HG02938 (cell line): ENCODE measurements at regions not wholly inside any gene's neighbourhood (a gene's known extent, or its start where the extent isn't known, plus 50 kb on each side); places are given as distances from the start of the nearest gene placed in this dataset.
"Not testable (repeated sequence)": the region's sequence is repeated elsewhere in the genome, so short reads cannot be mapped to it uniquely, and the experiment has no call there.

Source experiments
- ATAC-seq: cut with Tn5 transposase; IDR thresholded peaks from one replicate; pipeline ENCODE4 v1.9.1; 2021; ENCODE audit warnings: mild to moderate bottlenecking, moderate library complexity; ENCODE audit not compliant: unreplicated experiment

- ATAC-seq, result no peak
Observed at GRCh38 chr7:152949253-152949652, 189.7 kb downstream of the ACTR3B start.

- ATAC-seq, result no peak
Observed at GRCh38 chr7:152949790-152950189, 190.2 kb downstream of the ACTR3B start.

- no peak for ATAC-seq
Observed at GRCh38 chr7:152956006-152956405, 196.5 kb downstream of the ACTR3B start.

- no peak for ATAC-seq
Observed at GRCh38 chr7:152959610-152960009, 200.1 kb downstream of the ACTR3B start.

GRCh38 chr7:152961796-152962195, 202.2 kb downstream of the ACTR3B start:
- ATAC-seq, result not testable (repeated sequence)

GRCh38 chr7:152966189-152966588, 206.6 kb downstream of the ACTR3B start:
- no peak for ATAC-seq

- no peak for ATAC-seq
Observed at GRCh38 chr7:152967958-152968357, 208.4 kb downstream of the ACTR3B start.

GRCh38 chr7:152968514-152968913, 209.0 kb downstream of the ACTR3B start:
- no peak for ATAC-seq

- ATAC-seq, result no peak
Observed at GRCh38 chr7:152969335-152969734, 209.8 kb downstream of the ACTR3B start.

GRCh38 chr7:152969839-152970238, 210.3 kb downstream of the ACTR3B start:
- no peak for ATAC-seq

GRCh38 chr7:152970481-152970880, 210.9 kb downstream of the ACTR3B start:
- no peak for ATAC-seq

GRCh38 chr7:152974577-152974976, 215.0 kb downstream of the ACTR3B start:
- ATAC-seq, result no peak

- ATAC-seq, result no peak
Observed at GRCh38 chr7:152975076-152975475, 215.5 kb downstream of the ACTR3B start.

GRCh38 chr7:152979376-152979775, 219.8 kb downstream of the ACTR3B start:
- ATAC-seq, result no peak

- no peak for ATAC-seq
Observed at GRCh38 chr7:152984421-152984820, 224.9 kb downstream of the ACTR3B start.

- ATAC-seq, result no peak
Observed at GRCh38 chr7:152986376-152986775, 226.8 kb downstream of the ACTR3B start.

- ATAC-seq, result no peak
Observed at GRCh38 chr7:152987656-152988055, 228.1 kb downstream of the ACTR3B start.

GRCh38 chr7:152989889-152990380, 230.4 kb downstream of the ACTR3B start:
- no peak for ATAC-seq

- no peak for ATAC-seq
Observed at GRCh38 chr7:152998420-152998819, 238.9 kb downstream of the ACTR3B start.

GRCh38 chr7:153002115-153002514, 242.6 kb downstream of the ACTR3B start:
- no peak for ATAC-seq

- no peak for ATAC-seq
Observed at GRCh38 chr7:153002572-153002971, 243.0 kb downstream of the ACTR3B start.

- no peak for ATAC-seq
Observed at GRCh38 chr7:153004341-153004740, 244.8 kb downstream of the ACTR3B start.

- ATAC-seq, result no peak
Observed at GRCh38 chr7:153005750-153006435, 246.3 kb downstream of the ACTR3B start.
